ENCODE measurements at regions not wholly inside any gene's neighbourhood (a gene's known extent, or its start where the extent isn't known, plus 50 kb on each side); places are given as distances from the start of the nearest gene placed in this dataset.
"Not testable (repeated sequence)": the region's sequence is repeated elsewhere in the genome, so short reads cannot be mapped to it uniquely, and the experiment has no call there.

DNA sequence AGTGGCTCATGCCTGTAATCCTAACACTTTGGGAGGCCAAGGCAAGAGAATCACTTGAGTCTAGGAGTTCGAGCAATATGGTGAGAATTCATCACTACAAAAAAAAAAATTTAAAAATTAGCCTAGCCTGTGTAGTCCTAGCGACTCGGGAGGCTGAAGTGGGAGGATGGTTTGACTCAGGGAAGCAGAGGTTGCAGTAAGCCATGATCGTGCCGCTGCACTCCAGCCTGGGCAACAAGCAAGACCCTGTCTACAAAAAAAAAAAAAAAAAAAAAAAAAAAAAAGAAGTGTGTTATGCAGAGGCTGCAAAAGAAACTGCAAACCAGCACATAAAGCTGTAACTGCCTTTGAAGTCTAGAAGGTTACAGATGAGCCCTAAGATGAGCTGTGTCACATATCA is 116.9 kb upstream of the SLC1A3 start:
- no peak for DNase-seq

- no peak for DNase-seq
Measured at GRCh38 chr5:36491856-36492255, 114.5 kb upstream of the SLC1A3 start.

- no peak for DNase-seq
Measured at GRCh38 chr5:36492984-36493654, 113.3 kb upstream of the SLC1A3 start.

GRCh38 chr5:36494028-36494427 is 112.4 kb upstream of the SLC1A3 start:
- no peak for DNase-seq

- no peak for DNase-seq
Measured at GRCh38 chr5:36494841-36495601, 111.4 kb upstream of the SLC1A3 start.

GRCh38 chr5:36495611-36496010 is 110.8 kb upstream of the SLC1A3 start:
- DNase-seq = no peak

- no peak for DNase-seq
Measured at GRCh38 chr5:36496471-36496870, 109.9 kb upstream of the SLC1A3 start.

GRCh38 chr5:36502608-36503007 is 103.8 kb upstream of the SLC1A3 start:
- DNase-seq = no peak

- no peak for DNase-seq
Measured at GRCh38 chr5:36505021-36505420, 101.4 kb upstream of the SLC1A3 start.

DNA sequence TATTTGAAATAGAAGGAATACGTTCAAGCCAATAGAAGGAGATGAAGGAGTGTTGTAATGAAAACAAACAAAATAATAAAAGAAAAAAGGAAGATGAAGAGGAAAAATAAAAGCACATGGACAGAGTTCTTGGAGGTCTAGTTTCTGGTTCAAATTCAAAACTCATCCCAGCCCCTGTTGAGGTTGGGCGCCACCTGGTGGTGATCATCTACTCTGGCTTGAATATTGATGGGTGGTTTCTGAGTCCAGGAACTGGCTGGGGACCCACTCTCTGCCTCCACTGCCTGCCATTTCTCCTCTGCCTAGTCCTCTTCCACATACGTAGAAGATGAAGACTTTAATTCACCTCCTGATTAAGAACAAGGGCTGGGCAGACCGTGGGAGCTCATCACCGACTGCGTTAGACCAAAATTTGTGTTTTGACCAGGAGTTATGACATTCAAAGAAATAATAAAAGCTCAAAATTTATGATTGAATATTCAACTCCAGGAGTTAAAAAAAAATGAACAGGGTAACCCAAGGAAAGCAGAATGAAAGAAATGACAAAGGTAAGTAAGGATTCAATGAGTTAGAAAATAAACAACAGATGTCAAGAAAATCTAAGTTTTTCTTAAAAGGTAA is 99.0 kb upstream of the SLC1A3 start:
- peak; percentile 74 for DNase-seq

DNA sequence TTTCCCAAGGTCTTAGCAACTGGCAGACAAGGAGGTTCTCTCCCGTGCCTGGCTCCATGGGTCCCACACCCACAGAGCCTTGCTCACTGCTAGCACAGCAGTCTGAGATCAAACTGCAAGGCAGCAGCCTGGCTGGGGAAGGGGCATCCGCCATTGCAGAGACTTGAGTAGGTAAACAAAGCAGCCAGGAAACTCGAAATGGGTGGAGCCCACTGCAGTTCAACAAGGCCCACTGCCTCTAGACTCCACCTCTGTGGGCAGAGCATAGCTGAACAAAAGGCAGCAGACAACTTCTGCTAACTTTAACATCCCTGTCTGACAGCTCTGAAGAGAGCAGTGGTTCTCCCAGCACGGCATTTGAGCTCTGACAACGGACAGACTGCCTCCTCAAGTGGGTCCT is 98.1 kb upstream of the SLC1A3 start:
- DNase-seq = not testable (repeated sequence)

DNA sequence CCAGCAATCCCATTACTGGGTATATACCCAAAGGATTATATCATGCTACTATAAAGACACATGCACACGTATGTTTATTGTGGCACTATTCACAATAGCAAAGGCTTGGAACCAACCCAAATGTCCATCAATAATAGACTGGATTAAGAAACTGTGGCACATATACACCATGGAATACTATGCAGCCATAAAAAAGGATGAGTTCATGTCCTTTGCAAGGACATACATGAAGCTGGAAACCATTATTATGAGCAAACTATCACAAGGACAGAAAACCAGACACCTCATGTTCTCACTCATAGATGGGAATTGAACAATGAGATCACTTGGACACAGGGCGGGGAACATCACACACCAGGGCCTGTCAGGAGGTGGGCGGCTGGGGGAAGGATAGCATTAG is 92.8 kb upstream of the SLC1A3 start:
- not testable (repeated sequence) for DNase-seq

DNA sequence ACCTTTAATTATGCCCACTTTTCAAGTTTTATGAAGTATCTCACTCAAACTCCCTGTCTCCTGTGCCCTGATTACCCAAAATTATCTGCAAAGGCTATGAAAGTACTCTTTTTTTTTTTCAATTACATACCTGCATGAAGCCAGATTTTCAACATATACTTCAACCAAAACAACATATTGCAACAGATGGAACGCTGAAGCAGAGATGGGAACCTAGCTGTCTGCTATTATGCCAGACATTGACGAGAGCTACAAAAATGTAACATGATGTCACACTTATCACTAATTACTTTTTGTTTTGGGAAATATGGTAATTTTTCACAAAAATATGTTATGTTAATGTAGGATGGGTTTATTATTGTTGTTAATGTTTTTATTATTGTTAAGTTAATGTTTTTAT is 86.5 kb upstream of the SLC1A3 start:
- no peak for DNase-seq

DNA sequence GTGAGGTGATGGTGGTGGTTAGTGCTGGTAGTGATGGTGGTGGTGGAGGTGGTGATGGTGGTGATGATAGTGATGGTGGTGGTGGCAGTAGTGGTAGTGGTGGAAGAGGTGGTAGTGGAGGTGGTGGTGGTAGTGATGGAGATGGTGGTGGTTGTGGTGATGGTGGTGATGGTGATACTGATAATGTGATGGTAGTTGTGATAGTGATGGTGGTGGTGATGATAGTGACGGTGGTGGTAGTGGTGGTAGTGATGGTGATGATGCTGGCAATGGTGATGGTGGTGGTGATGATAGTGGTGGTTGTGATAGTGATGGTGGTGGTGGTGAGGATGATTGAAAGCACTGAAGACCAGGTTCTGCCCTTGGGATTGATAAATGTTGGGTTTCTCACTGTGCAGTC is 85.2 kb upstream of the SLC1A3 start:
- DNase-seq = no peak

- no peak for DNase-seq
Measured at GRCh38 chr5:36521838-36522745, 84.3 kb upstream of the SLC1A3 start.

- DNase-seq = no peak
Measured at GRCh38 chr5:36522746-36523065, 83.7 kb upstream of the SLC1A3 start.

GRCh38 chr5:36523450-36523849 is 83.0 kb upstream of the SLC1A3 start:
- no peak for DNase-seq

GRCh38 chr5:36523926-36524325 is 82.5 kb upstream of the SLC1A3 start:
- no peak for DNase-seq

DNA sequence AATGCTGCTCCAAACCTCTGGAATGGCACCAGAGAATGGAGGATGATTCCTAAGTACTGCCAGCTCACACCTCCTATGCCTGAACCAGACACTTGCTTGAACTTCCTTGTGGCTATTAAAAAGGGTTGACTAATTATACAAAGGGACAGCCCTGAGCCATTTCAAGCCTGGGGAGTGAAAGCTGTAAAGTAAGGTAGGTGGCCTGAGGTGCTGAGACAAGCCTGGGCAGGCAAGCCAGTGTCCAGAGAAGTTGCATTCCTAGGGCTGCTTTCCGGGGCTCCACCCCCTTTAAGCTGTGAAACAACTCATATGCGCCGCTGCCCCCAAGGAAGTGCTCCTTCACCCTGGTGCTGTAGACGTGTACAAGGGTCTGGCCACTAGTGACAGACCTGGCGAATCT is 79.9 kb upstream of the SLC1A3 start:
- DNase-seq = no peak

DNA sequence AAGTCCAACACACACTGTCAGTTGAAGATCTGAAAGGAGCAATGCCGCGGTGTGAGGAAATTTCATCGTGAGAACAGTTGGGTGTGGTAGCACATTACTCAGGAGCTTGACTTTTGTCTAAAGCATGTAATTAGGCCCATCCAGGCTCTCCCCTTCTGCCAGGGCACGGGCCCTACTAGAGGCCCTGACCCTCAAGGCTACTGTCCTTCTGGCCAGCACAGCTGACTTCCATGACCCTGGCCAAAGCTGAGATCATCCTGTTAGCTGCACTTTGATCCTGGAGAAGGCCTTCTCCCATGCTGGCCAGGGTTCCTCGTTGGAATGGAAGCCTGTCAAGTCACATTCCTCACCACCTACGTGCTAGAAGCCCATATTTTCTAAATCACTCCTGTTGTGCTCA is 77.8 kb upstream of the SLC1A3 start:
- no peak for DNase-seq

DNA sequence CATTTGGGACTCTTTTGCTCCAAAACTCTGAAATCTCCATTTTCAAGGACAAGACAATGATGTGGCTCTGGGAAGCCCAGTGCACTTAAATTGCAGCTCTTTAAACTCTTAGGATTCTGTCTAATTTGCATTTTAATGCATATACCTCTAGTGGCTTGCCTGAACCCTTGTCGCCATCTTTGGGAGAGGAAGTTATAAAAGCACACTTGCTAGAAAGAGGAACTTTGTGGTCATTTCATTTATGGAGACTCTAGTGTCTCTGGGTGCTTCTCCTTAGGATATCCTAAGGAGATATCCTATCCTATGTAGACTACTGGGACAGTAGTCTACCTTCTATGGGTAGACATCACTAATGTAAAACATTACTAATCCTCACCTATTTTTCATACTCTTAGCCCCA is 77.3 kb upstream of the SLC1A3 start:
- DNase-seq = no peak

DNA sequence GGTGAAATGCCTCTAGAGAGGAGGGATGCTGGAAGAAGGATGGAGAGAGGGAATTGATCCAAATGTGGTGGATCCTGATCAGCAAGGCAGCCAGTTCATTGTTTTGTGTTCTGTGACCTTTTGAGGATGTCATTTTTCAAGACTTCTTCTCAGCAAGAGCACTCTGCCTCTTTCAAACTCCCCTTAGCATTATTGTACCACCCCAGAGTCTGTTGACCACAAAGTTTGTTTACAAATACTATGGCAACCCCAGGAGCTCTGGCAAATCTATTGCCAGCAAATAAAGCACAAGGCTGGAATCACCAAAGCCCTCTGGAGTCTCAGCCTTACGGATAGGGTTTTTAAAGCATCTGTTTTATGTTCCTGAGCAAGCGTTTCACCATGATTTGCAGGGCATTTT is 76.2 kb upstream of the SLC1A3 start:
- no peak for DNase-seq

- DNase-seq = no peak
Measured at GRCh38 chr5:36531401-36531800, 75.0 kb upstream of the SLC1A3 start.

All from NCI-H1694 (cell line).